Natural killer cell (primary cell): ENCODE measurements at regions not wholly inside any gene's neighbourhood (a gene's known extent, or its start where the extent isn't known, plus 50 kb on each side); places are given as distances from the start of the nearest gene placed in this dataset.

ENCODE experiments used
- ATAC-seq, 3 donors: fragments of 150-1000 bp in 2 of 3; fragments of 200-7000 bp in 1 of 3; cut with Tn5 transposase; 1 replicate in 1 of 3; 2 replicates in 2 of 3; pipeline ENCODE4 v1.10.0; 2021; ENCODE audit warnings: mild to moderate bottlenecking in 2 of 3, moderate library complexity in 2 of 3
- DNase-seq, 2 donors: peaks; one replicate each; pipeline versions ENCODE4 v3.0.0 to v3.0.0-alpha.2; 2013 to 2021; ENCODE audit warnings: mixed read lengths in 1 of 2
- H3K27ac ChIP-seq: one replicate; pipeline ENCODE4 v1.5.1; 2013; ENCODE audit warnings: mild to moderate bottlenecking, low read length
- H3K27me3 ChIP-seq: one replicate; pipeline ENCODE4 v1.6.1; 2013; ENCODE audit warnings: low read length; ENCODE audit not compliant: control insufficient read depth, insufficient read depth
- H3K36me3 ChIP-seq: one replicate; pipeline ENCODE4 v1.6.1; 2013; ENCODE audit warnings: low read length; ENCODE audit not compliant: control insufficient read depth, insufficient read depth
- H3K4me1 ChIP-seq: one replicate; pipeline ENCODE4 v1.6.1; 2013; ENCODE audit warnings: low read length; ENCODE audit not compliant: control insufficient read depth, insufficient read depth
- H3K4me3 ChIP-seq: one replicate; pipeline ENCODE4 v1.5.1; 2013; ENCODE audit warnings: low read length
- H3K9me3 ChIP-seq: one replicate; pipeline ENCODE4 v1.6.1; 2013; ENCODE audit warnings: low read length; ENCODE audit not compliant: control insufficient read depth, insufficient read depth
- H3K27ac Mint-ChIP-seq, 2 donors: one replicate each; pipeline ENCODE4 v1.8.0; 2022; ENCODE audit warnings: mild to moderate bottlenecking in 2 of 2, mixed read lengths in 2 of 2, moderate library complexity in 1 of 2
- H3K27me3 Mint-ChIP-seq, 2 donors: one replicate each; pipeline ENCODE4 v1.8.0; 2022; ENCODE audit warnings: low read depth in 2 of 2, mixed read lengths in 2 of 2
- H3K36me3 Mint-ChIP-seq: one replicate; pipeline ENCODE4 v1.8.0; 2022; ENCODE audit warnings: mixed read lengths
- H3K4me1 Mint-ChIP-seq, 2 donors: one replicate each; pipeline ENCODE4 v1.8.0; 2022; ENCODE audit warnings: mixed read lengths in 2 of 2
- H3K4me3 Mint-ChIP-seq: one replicate; pipeline ENCODE4 v1.8.0; 2022; ENCODE audit warnings: mild to moderate bottlenecking, moderate library complexity, mixed read lengths
- H3K9me3 Mint-ChIP-seq, 2 donors: one replicate each; pipeline ENCODE4 v1.8.0; 2022; ENCODE audit warnings: mixed read lengths in 2 of 2
- WGBS: methylation state at CpG from one replicate; pipeline ENCODE4 v1.1.7; 2013; ENCODE audit warnings: missing lambda C conversion rate; ENCODE audit not compliant: insufficient coverage; 5-methylcytosine and 5-hydroxymethylcytosine counted together
- intact Hi-C: fragments of 100-400 bp; cut with micrococcal nuclease; formaldehyde crosslinking; loops from one replicate; pipeline ENCODE4 v1.14.2; 2022
- TF ChIP-seq, protein P1 (sequence below): fragments of 200-600 bp; IDR thresholded peaks from one replicate; pipeline ENCODE4 v1.8.0; 2022; ENCODE audit warnings: antibody characterized with exemption

DNA sequence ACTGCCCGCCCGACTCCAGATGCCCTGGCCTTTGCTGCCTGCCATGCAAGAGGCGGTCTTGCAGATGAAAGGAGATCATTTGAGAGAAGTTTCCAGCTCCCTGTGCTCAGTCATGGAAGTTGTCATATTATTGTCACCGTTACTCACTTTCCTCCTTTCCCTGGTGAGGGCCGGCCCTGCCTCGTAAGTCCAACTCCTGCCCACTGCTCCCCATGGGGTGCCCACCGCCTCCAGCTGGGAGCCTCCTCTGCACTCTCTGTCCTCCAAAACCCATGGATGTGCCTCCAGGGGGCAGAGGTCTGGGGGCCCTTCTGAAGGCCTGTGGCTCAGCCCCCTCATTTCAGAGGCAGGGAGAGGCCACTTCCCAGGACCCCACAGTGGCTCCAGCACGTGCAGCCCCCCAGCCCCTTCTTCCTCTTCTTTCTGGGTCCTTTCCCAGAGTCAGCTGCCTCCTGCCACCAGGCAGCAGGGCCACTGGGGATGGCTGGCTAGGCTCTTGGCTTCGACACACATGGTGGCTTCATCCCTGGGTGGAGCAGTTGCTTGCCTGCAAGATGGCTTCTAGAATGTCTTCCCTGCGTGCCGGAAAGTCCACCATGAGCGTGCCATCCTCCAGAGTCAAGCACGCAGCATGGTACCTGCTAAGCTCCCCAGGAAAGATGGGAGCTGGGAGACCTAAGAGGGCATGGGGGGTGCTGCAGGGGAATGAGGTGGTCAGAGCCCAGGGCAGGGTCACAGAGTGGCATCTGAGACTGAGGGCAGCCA, 97.9 kb upstream of the RUNX3 start:
- Histone ChIP-seq H3K36me3 (no peaks in the 10 kb centered on the region), H3K27me3 (no peaks in the 10 kb centered on the region), H3K27ac (no peak overlapping the region), H3K9me3 (no peaks in the 10 kb centered on the region), H3K4me1 (peaks cover 100% of the 10 kb centered on the region), H3K4me3 (no peak overlapping the region)
- no peaks in the 10 kb centered on the region for H3K27me3 Mint-ChIP-seq
- H3K4me3 Mint-ChIP-seq: no peak overlapping the region
- ATAC-seq (no peak), DNase-seq (no peak)
- TF ChIP-seq, protein P1, sequence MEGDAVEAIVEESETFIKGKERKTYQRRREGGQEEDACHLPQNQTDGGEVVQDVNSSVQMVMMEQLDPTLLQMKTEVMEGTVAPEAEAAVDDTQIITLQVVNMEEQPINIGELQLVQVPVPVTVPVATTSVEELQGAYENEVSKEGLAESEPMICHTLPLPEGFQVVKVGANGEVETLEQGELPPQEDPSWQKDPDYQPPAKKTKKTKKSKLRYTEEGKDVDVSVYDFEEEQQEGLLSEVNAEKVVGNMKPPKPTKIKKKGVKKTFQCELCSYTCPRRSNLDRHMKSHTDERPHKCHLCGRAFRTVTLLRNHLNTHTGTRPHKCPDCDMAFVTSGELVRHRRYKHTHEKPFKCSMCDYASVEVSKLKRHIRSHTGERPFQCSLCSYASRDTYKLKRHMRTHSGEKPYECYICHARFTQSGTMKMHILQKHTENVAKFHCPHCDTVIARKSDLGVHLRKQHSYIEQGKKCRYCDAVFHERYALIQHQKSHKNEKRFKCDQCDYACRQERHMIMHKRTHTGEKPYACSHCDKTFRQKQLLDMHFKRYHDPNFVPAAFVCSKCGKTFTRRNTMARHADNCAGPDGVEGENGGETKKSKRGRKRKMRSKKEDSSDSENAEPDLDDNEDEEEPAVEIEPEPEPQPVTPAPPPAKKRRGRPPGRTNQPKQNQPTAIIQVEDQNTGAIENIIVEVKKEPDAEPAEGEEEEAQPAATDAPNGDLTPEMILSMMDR: no peak
- peaks cover 26 to 68% of the 10 kb centered on the region in 2 donors for H3K4me1 Mint-ChIP-seq
- peak overlapping the region in 1 of 2 donors; percentile 90 for H3K27ac Mint-ChIP-seq
- 95% methylated on average over 13 of the region's 13 CpGs for WGBS
- no peaks in the 10 kb centered on the region for H3K36me3 Mint-ChIP-seq
- intact Hi-C loops: no loop called here
- no peaks in the 10 kb centered on the region for H3K9me3 Mint-ChIP-seq

DNA sequence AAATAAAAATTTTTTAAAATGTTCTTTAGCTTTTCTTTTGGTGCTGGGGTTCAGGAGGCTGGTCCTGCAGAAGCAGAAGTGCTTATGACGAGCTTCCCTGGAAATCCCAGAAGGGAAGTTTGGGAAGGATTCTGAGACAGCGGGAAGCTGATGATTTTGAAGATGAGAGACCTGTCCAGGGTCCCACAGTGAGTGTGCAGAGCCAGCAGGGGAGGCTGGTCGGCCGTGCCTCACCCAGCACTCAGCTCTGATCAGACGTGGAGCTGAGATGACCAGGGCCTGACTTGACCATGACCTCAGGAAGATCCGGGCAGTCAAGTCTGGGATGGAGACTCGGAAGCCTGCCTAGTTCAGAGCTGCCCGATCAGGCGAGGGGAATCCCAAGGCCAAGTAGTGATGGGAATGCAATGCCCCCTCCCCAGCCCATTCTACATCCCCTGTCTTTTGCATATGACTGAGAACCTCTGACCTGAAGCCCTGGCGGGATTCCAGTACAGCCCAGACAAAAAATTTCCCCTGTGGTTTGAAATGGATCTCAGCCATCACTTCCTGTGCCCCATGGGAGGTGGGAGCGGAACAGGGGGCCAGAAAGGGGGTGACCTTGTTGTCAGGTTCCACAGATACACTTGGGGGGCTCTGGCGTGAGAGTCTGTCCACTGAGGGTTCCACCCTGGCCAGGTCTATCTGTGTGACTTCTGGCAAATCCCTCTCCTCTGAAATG, 96.8 kb upstream of the RUNX3 start:
- WGBS: 83% methylated on average over 12 of the region's 12 CpGs
- Mint-ChIP-seq H3K4me1 (peaks cover 33 to 63% of the 10 kb centered on the region in 2 donors), H3K36me3 (no peaks in the 10 kb centered on the region), H3K9me3 (no peaks in the 10 kb centered on the region), H3K4me3 (no peak overlapping the region), H3K27me3 (no peaks in the 10 kb centered on the region), H3K27ac (no peak overlapping the region)
- Histone ChIP-seq H3K4me1 (peaks cover 100% of the 10 kb centered on the region), H3K9me3 (no peaks in the 10 kb centered on the region), H3K4me3 (no peak overlapping the region), H3K27ac (no peak overlapping the region), H3K27me3 (no peaks in the 10 kb centered on the region), H3K36me3 (no peaks in the 10 kb centered on the region)
- DNase-seq (no peak), ATAC-seq (no peak)
- intact Hi-C loops: no loop called here
- TF ChIP-seq, protein P1: no peak

DNA sequence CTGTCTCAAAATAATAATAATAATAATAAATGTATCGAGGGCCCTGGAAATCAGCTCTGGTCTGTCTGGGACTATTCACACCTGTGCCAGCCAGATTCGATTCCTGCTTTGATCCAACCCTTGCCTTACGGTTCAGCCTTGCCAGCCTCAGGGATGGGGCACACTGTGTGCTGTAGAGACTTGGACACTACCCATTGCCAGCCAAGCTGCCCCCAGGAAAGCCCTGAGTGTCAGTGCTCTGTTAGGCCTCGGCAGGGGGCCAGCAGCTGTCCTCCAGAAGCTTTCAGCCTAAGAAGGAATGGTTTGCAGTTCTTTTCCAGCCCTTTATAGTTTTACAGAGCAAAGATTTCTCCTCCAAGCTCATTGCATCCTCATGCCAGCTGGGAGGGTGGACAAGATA, 96.2 kb upstream of the RUNX3 start:
- peaks cover 100% of the 10 kb centered on the region for H3K4me1 ChIP-seq
- H3K4me3 Mint-ChIP-seq: no peak overlapping the region
- H3K4me1 Mint-ChIP-seq: peaks cover 34 to 58% of the 10 kb centered on the region in 2 donors
- WGBS: 95% methylated on average over 4 of the region's 4 CpGs
- DNase-seq (no peak), ATAC-seq (no peak)
- no peaks in the 10 kb centered on the region for H3K27me3 ChIP-seq
- H3K36me3 ChIP-seq: no peaks in the 10 kb centered on the region
- no peaks in the 10 kb centered on the region for H3K27me3 Mint-ChIP-seq
- H3K36me3 Mint-ChIP-seq: no peaks in the 10 kb centered on the region
- intact Hi-C loops: no loop called here
- no peaks in the 10 kb centered on the region for H3K9me3 ChIP-seq
- no peak overlapping the region for H3K27ac ChIP-seq
- no peak overlapping the region for H3K27ac Mint-ChIP-seq
- H3K4me3 ChIP-seq: no peak overlapping the region
- TF ChIP-seq, protein P1: no peak
- no peaks in the 10 kb centered on the region for H3K9me3 Mint-ChIP-seq
